HEK293T (cell line): ENCODE measurements at regions not wholly inside any gene's neighbourhood (a gene's known extent, or its start where the extent isn't known, plus 50 kb on each side); places are given as distances from the start of the nearest gene placed in this dataset.

ENCODE experiments used
- CTCF ChIA-PET: fragments of 350-600 bp; formaldehyde crosslinking; extraction: SDS; loops from one replicate; lab custom pipeline; 2021; ENCODE audit warnings: antibody characterized with exemption, inconsistent platforms; lab: Yijun Ruan, JAX
- POLR2A ChIA-PET: fragments of 350-600 bp; formaldehyde crosslinking; extraction: SDS; loops from one replicate; lab custom pipeline; 2020; ENCODE audit warnings: antibody characterized with exemption, inconsistent platforms; lab: Yijun Ruan, JAX
- DNase-seq: peaks from one replicate; pipeline ENCODE4 v3.0.0; 2012; ENCODE audit warnings: mixed read lengths; ENCODE audit errors: extremely low spot score
- ARNT ChIP-seq: fragments of 450-650 bp; IDR thresholded peaks from 2 replicates; pipeline ENCODE4 v1.6.1; 2017; ENCODE audit warnings: mild to moderate bottlenecking
- BHLHE40 ChIP-seq: fragments of 450-650 bp; IDR thresholded peaks from 2 replicates; pipeline ENCODE4 v1.6.1; 2016; ENCODE audit warnings: mild to moderate bottlenecking, moderate library complexity, borderline replicate concordance
- CTBP1 ChIP-seq: fragments of 450-650 bp; IDR thresholded peaks from 2 replicates; pipeline ENCODE4 v1.6.1; 2016; ENCODE audit warnings: borderline replicate concordance
- ELF4 ChIP-seq: fragments of 450-650 bp; IDR thresholded peaks from 2 replicates; pipeline ENCODE4 v1.6.1; 2017; ENCODE audit warnings: antibody characterized with exemption
- FOXA1 ChIP-seq: fragments of 450-650 bp; IDR thresholded peaks from 2 replicates; pipeline ENCODE4 v1.6.1; 2016; ENCODE audit warnings: mild to moderate bottlenecking
- FOXK2 ChIP-seq: fragments of 450-650 bp; IDR thresholded peaks from 2 replicates; pipeline ENCODE4 v1.6.1; 2016; ENCODE audit warnings: mild to moderate bottlenecking
- FOXM1 ChIP-seq: fragments of 450-650 bp; IDR thresholded peaks from 2 replicates; pipeline ENCODE4 v1.6.1; 2017; ENCODE audit warnings: mild to moderate bottlenecking, borderline replicate concordance
- HDGF ChIP-seq: fragments of 450-650 bp; IDR thresholded peaks from 2 replicates; pipeline ENCODE4 v1.6.1; 2017; ENCODE audit warnings: antibody characterized with exemption, borderline replicate concordance
- L3MBTL2 ChIP-seq: fragments of 450-650 bp; conservative IDR thresholded peaks from 2 replicates; pipeline ENCODE4 v1.6.1; 2016; ENCODE audit warnings: mild to moderate bottlenecking
- LEF1 ChIP-seq: fragments of 450-650 bp; IDR thresholded peaks from 2 replicates; pipeline ENCODE4 v1.6.1; 2017; ENCODE audit warnings: mild to moderate bottlenecking, borderline replicate concordance
- NFRKB ChIP-seq: fragments of 450-650 bp; IDR thresholded peaks from 2 replicates; pipeline ENCODE4 v1.6.1; 2016; ENCODE audit warnings: mild to moderate bottlenecking, moderate library complexity
- PKNOX1 ChIP-seq: fragments of 450-650 bp; IDR thresholded peaks from 2 replicates; pipeline ENCODE4 v1.6.1; 2016
- SP1 ChIP-seq: fragments of 450-650 bp; IDR thresholded peaks from 2 replicates; pipeline ENCODE4 v1.6.1; 2017
- SUZ12 ChIP-seq: fragments of 450-650 bp; IDR thresholded peaks from 2 replicates; pipeline ENCODE4 v1.6.1; 2016; ENCODE audit warnings: mild to moderate bottlenecking
- TARDBP ChIP-seq: fragments of 450-650 bp; IDR thresholded peaks from 2 replicates; pipeline ENCODE4 v1.6.1; 2016
- ZNF384 ChIP-seq: fragments of 450-650 bp; IDR thresholded peaks from 2 replicates; pipeline ENCODE4 v1.6.1; 2016

DNA sequence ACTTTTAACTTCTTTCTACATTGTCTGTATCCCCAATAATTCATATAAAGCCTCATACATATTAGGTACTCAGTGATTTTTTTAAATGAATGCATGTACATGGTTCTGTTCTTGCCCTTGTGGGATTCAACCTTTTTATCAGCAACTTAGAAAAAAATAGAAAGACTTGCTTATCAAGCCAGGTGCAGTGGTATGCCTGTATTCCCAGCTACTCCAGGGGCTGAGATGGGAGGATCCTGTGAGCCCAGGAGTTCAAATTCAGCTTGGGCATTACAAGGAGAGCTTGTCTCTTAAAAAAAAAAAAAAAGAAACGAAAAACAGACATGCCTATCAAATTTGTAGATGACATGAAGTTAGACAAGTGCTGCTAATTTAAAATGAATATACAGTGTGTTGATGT, 54.2 kb upstream of the MYCBP2 start:
- CTCF ChIA-PET, result interaction anchor here (0.7 kb wide), 1 partner anchor 112 kb away, joined by 4 read pairs; no protein-coding TSS in a partner anchor
- DNase-seq, result no peak
- TF ChIP-seq TARDBP, result no peak
- TF ChIP-seq SP1, result no peak
- no peak for TF ChIP-seq L3MBTL2
- no peak for TF ChIP-seq ZNF384
- TF ChIP-seq NFRKB, result no peak
- TF ChIP-seq BHLHE40, result no peak
- no peak for TF ChIP-seq SUZ12
- TF ChIP-seq PKNOX1, result no peak
- no peak for TF ChIP-seq ARNT
- no peak for TF ChIP-seq FOXA1
- no peak for TF ChIP-seq CTBP1
- TF ChIP-seq FOXK2, result no peak
- no peak for TF ChIP-seq HDGF
- TF ChIP-seq ELF4, result no peak
- no peak for TF ChIP-seq LEF1
- TF ChIP-seq FOXM1, result no peak
- POLR2A ChIA-PET, result no interaction called here

DNA sequence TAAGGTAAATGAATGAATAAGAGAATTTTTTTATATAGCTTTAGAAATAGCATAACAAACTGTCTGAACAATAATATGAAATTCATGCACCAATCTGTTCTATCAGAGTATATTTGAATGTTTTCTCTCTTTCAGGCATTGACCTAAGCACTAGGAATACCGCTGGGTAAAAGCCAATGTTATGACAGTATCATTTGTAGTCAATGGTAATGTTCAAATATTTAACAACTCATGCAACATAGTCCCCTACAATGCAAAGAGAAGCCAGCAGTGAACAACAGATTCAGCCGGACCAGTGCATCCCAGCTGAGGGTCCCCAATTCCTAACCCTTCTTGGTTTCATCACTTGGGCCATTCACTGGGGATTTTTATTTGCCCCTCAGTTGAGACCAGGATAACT, 52.6 kb upstream of the MYCBP2 start:
- TF ChIP-seq NFRKB (no peak), HDGF (no peak), ELF4 (no peak), PKNOX1 (no peak), LEF1 (no peak), FOXM1 (no peak), ARNT (no peak), CTBP1 (no peak), FOXK2 (no peak)

GRCh38 chr13:77378662-77379061, 51.8 kb upstream of the MYCBP2 start:
- CTCF ChIA-PET, result interaction anchor here (1.0 kb wide), 1 partner anchor 10 kb away, joined by 3 read pairs; no protein-coding TSS in a partner anchor
- TF ChIP-seq FOXK2 (no peak), LEF1 (no peak), BHLHE40 (no peak), HDGF (no peak), PKNOX1 (no peak), SUZ12 (no peak), FOXM1 (no peak), ELF4 (no peak), ZNF384 (no peak), FOXA1 (no peak), ARNT (no peak)
- DNase-seq, result no peak
- POLR2A ChIA-PET, result interaction anchor here (1.1 kb wide), 1 partner anchor 9 kb away, joined by 3 read pairs; no protein-coding TSS in a partner anchor

More for the DNA sequence above, 52.6 kb upstream of the MYCBP2 start:
- POLR2A ChIA-PET, result no interaction called here
- DNase-seq, result no peak
- CTCF ChIA-PET, result no interaction called here

GRCh38 chr13:77377016-77377415, 50.1 kb upstream of the MYCBP2 start:
- POLR2A ChIA-PET, result no interaction called here
- CTCF ChIA-PET, result no interaction called here
- TF ChIP-seq L3MBTL2 (no peak), BHLHE40 (no peak), SUZ12 (no peak), CTBP1 (no peak), ARNT (no peak), NFRKB (no peak), ELF4 (no peak), ZNF384 (no peak), FOXA1 (no peak), HDGF (no peak), PKNOX1 (no peak), LEF1 (no peak), SP1 (no peak), TARDBP (no peak), FOXK2 (no peak), FOXM1 (no peak)
- no peak for DNase-seq
